ENCODE measurements at regions not wholly inside any gene's neighbourhood (a gene's known extent, or its start where the extent isn't known, plus 50 kb on each side); places are given as distances from the start of the nearest gene placed in this dataset.

GRCh38 chr4:4913628-4914027 lies 54.2 kb downstream of the MSX1 start:
- no peaks in the 10 kb centered on the region for H3K4me1 Mint-ChIP-seq (ENCODE audit: low read depth)
- H3K9me3 Mint-ChIP-seq: peaks cover 4% of the 10 kb centered on the region
- H3K4me3 Mint-ChIP-seq: no peak overlapping the region
- no peak for DNase-seq
- H3K27me3 Mint-ChIP-seq (ENCODE audit: low read depth): peaks cover 2% of the 10 kb centered on the region
- no peak for ATAC-seq
- no peaks in the 10 kb centered on the region for H3K36me3 Mint-ChIP-seq (ENCODE audit: insufficient read depth)

- Mint-ChIP-seq H3K27me3 (ENCODE audit: low read depth) (peaks cover 2% of the 10 kb centered on the region), H3K9me3 (peaks cover 4% of the 10 kb centered on the region), H3K36me3 (ENCODE audit: insufficient read depth) (no peaks in the 10 kb centered on the region), H3K4me3 (no peak overlapping the region), H3K4me1 (ENCODE audit: low read depth) (no peaks in the 10 kb centered on the region)
- DNase-seq: no peak
- no peak for ATAC-seq
Observed at GRCh38 chr4:4914059-4914820, 54.8 kb downstream of the MSX1 start.

- DNase-seq (no peak), ATAC-seq (no peak)
- Mint-ChIP-seq H3K9me3 (peaks cover 4% of the 10 kb centered on the region), H3K27me3 (ENCODE audit: low read depth) (peaks cover 2% of the 10 kb centered on the region), H3K36me3 (ENCODE audit: insufficient read depth) (no peaks in the 10 kb centered on the region), H3K4me3 (no peak overlapping the region), H3K4me1 (ENCODE audit: low read depth) (no peaks in the 10 kb centered on the region)
Observed at GRCh38 chr4:4914965-4915845, 55.7 kb downstream of the MSX1 start.

- H3K36me3 Mint-ChIP-seq (ENCODE audit: insufficient read depth): no peaks in the 10 kb centered on the region
- H3K4me1 Mint-ChIP-seq (ENCODE audit: low read depth): peaks cover 8% of the 10 kb centered on the region
- H3K27me3 Mint-ChIP-seq (ENCODE audit: low read depth): peaks cover 2% of the 10 kb centered on the region
- ATAC-seq (no peak), DNase-seq (no peak)
- no peak overlapping the region for H3K4me3 Mint-ChIP-seq
- peaks cover 4% of the 10 kb centered on the region for H3K9me3 Mint-ChIP-seq
Observed at GRCh38 chr4:4918067-4918466, 58.6 kb downstream of the MSX1 start.

- H3K27me3 Mint-ChIP-seq (ENCODE audit: low read depth): peaks cover 6% of the 10 kb centered on the region
- H3K36me3 Mint-ChIP-seq (ENCODE audit: insufficient read depth): no peaks in the 10 kb centered on the region
- H3K4me1 Mint-ChIP-seq (ENCODE audit: low read depth): peaks cover 9% of the 10 kb centered on the region
- DNase-seq (no peak), ATAC-seq (no peak)
- H3K9me3 Mint-ChIP-seq: peaks cover 4% of the 10 kb centered on the region
- H3K4me3 Mint-ChIP-seq: no peak overlapping the region
Observed at GRCh38 chr4:4919927-4920326, 60.5 kb downstream of the MSX1 start.

- ATAC-seq (no peak), DNase-seq (no peak)
- H3K4me1 Mint-ChIP-seq (ENCODE audit: low read depth): peaks cover 9% of the 10 kb centered on the region
- no peaks in the 10 kb centered on the region for H3K36me3 Mint-ChIP-seq (ENCODE audit: insufficient read depth)
- H3K9me3 Mint-ChIP-seq: peaks cover 4% of the 10 kb centered on the region
- H3K27me3 Mint-ChIP-seq (ENCODE audit: low read depth): peaks cover 9% of the 10 kb centered on the region
- H3K4me3 Mint-ChIP-seq: no peak overlapping the region
Observed at GRCh38 chr4:4921077-4921476, 61.6 kb downstream of the MSX1 start.

- H3K4me1 Mint-ChIP-seq (ENCODE audit: low read depth): peaks cover 9% of the 10 kb centered on the region
- DNase-seq (no peak), ATAC-seq (no peak)
- peaks cover 1% of the 10 kb centered on the region for H3K9me3 Mint-ChIP-seq
- no peaks in the 10 kb centered on the region for H3K36me3 Mint-ChIP-seq (ENCODE audit: insufficient read depth)
- no peak overlapping the region for H3K4me3 Mint-ChIP-seq
- H3K27me3 Mint-ChIP-seq (ENCODE audit: low read depth): peaks cover 11% of the 10 kb centered on the region
Observed at GRCh38 chr4:4922441-4922840, 63.0 kb downstream of the MSX1 start.

GRCh38 chr4:4923201-4923600 lies 63.7 kb downstream of the MSX1 start:
- DNase-seq (no peak), ATAC-seq (peak in 1 of 2 donors; percentile 63)
- Mint-ChIP-seq H3K36me3 (ENCODE audit: insufficient read depth) (no peaks in the 10 kb centered on the region), H3K4me3 (no peak overlapping the region), H3K4me1 (ENCODE audit: low read depth) (peaks cover 9% of the 10 kb centered on the region), H3K27me3 (ENCODE audit: low read depth) (peaks cover 13% of the 10 kb centered on the region), H3K9me3 (no peaks in the 10 kb centered on the region)

GRCh38 chr4:4930677-4931076 lies 71.2 kb downstream of the MSX1 start:
- no peak overlapping the region for H3K4me3 Mint-ChIP-seq
- ATAC-seq (no peak), DNase-seq (no peak)
- peaks cover 7% of the 10 kb centered on the region for H3K27me3 Mint-ChIP-seq (ENCODE audit: low read depth)
- no peaks in the 10 kb centered on the region for H3K4me1 Mint-ChIP-seq (ENCODE audit: low read depth)
- H3K9me3 Mint-ChIP-seq: no peaks in the 10 kb centered on the region
- no peaks in the 10 kb centered on the region for H3K36me3 Mint-ChIP-seq (ENCODE audit: insufficient read depth)

- no peak for DNase-seq
- no peaks in the 10 kb centered on the region for H3K9me3 Mint-ChIP-seq
- no peak for ATAC-seq
- H3K27me3 Mint-ChIP-seq (ENCODE audit: low read depth): peaks cover 2% of the 10 kb centered on the region
- no peak overlapping the region for H3K4me3 Mint-ChIP-seq
- no peaks in the 10 kb centered on the region for H3K4me1 Mint-ChIP-seq (ENCODE audit: low read depth)
- H3K36me3 Mint-ChIP-seq (ENCODE audit: insufficient read depth): no peaks in the 10 kb centered on the region
Observed at GRCh38 chr4:4935974-4936373, 76.5 kb downstream of the MSX1 start.

GRCh38 chr4:4937926-4938325 lies 78.5 kb downstream of the MSX1 start:
- DNase-seq (no peak), ATAC-seq (no peak)
- Mint-ChIP-seq H3K27me3 (ENCODE audit: low read depth) (peaks cover 2% of the 10 kb centered on the region), H3K4me1 (ENCODE audit: low read depth) (peaks cover 5% of the 10 kb centered on the region), H3K4me3 (no peak overlapping the region), H3K9me3 (no peaks in the 10 kb centered on the region), H3K36me3 (ENCODE audit: insufficient read depth) (no peaks in the 10 kb centered on the region)

GRCh38 chr4:4941751-4942150 lies 77.5 kb downstream of the CYTL1 start:
- ATAC-seq (no peak), DNase-seq (no peak)
- H3K4me3 Mint-ChIP-seq: no peak overlapping the region
- no peaks in the 10 kb centered on the region for H3K27me3 Mint-ChIP-seq (ENCODE audit: low read depth)
- H3K4me1 Mint-ChIP-seq (ENCODE audit: low read depth): peaks cover 22% of the 10 kb centered on the region
- H3K9me3 Mint-ChIP-seq: no peaks in the 10 kb centered on the region
- H3K36me3 Mint-ChIP-seq (ENCODE audit: insufficient read depth): no peaks in the 10 kb centered on the region

GRCh38 chr4:4942658-4943057 lies 76.6 kb downstream of the CYTL1 start:
- no peak for DNase-seq
- ATAC-seq: no peak
- peaks cover 22% of the 10 kb centered on the region for H3K4me1 Mint-ChIP-seq (ENCODE audit: low read depth)
- no peaks in the 10 kb centered on the region for H3K36me3 Mint-ChIP-seq (ENCODE audit: insufficient read depth)
- no peak overlapping the region for H3K4me3 Mint-ChIP-seq
- H3K27me3 Mint-ChIP-seq (ENCODE audit: low read depth): no peaks in the 10 kb centered on the region
- no peaks in the 10 kb centered on the region for H3K9me3 Mint-ChIP-seq

GRCh38 chr4:4945021-4945420 lies 74.2 kb downstream of the CYTL1 start:
- DNase-seq: no peak
- no peaks in the 10 kb centered on the region for H3K27me3 Mint-ChIP-seq (ENCODE audit: low read depth)
- peaks cover 22% of the 10 kb centered on the region for H3K4me1 Mint-ChIP-seq (ENCODE audit: low read depth)
- H3K36me3 Mint-ChIP-seq (ENCODE audit: insufficient read depth): no peaks in the 10 kb centered on the region
- H3K4me3 Mint-ChIP-seq: no peak overlapping the region
- no peaks in the 10 kb centered on the region for H3K9me3 Mint-ChIP-seq
- ATAC-seq: no peak

GRCh38 chr4:4945829-4946228 lies 73.4 kb downstream of the CYTL1 start:
- Mint-ChIP-seq H3K27me3 (ENCODE audit: low read depth) (no peaks in the 10 kb centered on the region), H3K36me3 (ENCODE audit: insufficient read depth) (no peaks in the 10 kb centered on the region), H3K4me3 (no peak overlapping the region), H3K9me3 (no peaks in the 10 kb centered on the region), H3K4me1 (ENCODE audit: low read depth) (peaks cover 22% of the 10 kb centered on the region)
- DNase-seq (no peak), ATAC-seq (no peak)

Data from activated T-cell treated with anti-CD3 and anti-CD28 coated beads, Interleukin-2, amount 50 U/mL, for 4 hours (primary cell).